GM19025 (cell line): ENCODE measurements at regions not wholly inside any gene's neighbourhood (a gene's known extent, or its start where the extent isn't known, plus 50 kb on each side); places are given as distances from the start of the nearest gene placed in this dataset.

ENCODE experiments used
- ATAC-seq: cut with Tn5 transposase; IDR thresholded peaks from one replicate; pipeline ENCODE4 v1.9.1; 2021; ENCODE audit warnings: mild to moderate bottlenecking, low read depth, moderate library complexity; ENCODE audit not compliant: unreplicated experiment

- ATAC-seq, result no peak
These were observed 51.3 kb downstream of the TET3 start for GRCh38 chr2:74036010-74036409.

DNA sequence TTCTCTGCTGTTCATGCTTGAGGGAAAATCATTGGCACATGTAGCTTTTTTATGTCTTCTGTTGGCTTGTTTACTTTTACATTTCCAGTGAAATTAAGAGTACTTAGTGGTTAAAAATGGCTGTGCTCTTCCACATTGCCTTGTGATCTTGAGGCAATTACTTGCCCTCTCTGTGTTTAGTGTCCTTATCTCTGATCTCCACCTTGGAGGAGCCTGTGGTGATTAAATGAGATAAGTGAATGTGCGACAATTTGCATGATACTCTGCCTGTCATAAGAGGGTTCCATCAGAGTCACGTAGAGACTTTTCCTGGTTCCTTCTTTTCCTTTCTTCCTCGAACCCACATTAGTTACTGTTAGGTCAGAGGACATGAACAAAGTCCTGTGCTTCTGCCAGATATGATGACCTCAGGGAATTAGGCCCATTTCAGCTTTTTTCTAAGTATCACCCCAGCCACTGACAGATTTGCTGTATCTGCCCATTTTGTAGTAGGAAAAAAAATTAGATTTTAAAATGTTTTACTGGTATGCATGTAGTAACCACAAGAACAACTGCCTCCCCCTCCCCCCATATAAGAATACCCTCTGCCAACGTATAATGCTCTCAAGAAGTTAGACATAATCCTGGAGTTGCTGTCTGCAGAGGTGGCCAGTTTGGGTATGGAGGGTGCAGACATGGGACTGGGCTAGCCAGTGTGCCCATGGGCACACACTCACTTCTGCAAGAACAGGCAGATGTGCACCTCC, 51.9 kb downstream of the TET3 start:
- ATAC-seq, result no peak

DNA sequence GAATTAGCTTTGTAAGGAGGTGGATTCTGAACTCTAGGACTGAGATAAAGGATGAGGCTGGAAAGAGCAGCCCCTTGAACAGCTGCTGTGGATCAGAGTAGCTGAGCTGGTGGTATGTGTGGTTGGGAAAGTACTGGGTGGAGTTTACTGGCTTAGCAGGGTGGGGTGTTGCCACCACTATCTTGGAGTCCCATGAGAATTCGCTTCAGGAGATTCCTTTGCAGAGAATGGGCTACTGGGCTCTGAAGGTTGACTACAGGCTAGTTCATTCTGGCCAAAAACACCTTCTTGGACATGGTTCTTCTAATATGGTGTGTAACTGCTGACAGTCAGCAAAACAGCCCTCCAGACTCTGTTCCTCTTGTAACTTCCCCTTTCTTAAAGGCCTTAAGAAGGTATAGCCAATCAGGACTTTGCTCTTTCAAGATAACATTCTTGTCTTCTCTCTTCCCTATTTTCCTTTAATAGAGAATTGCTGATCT, 52.7 kb downstream of the TET3 start:
- ATAC-seq, result peak; percentile 36

- ATAC-seq, result no peak
These were observed 54.9 kb downstream of the TET3 start for GRCh38 chr2:74039611-74040010.

DNA sequence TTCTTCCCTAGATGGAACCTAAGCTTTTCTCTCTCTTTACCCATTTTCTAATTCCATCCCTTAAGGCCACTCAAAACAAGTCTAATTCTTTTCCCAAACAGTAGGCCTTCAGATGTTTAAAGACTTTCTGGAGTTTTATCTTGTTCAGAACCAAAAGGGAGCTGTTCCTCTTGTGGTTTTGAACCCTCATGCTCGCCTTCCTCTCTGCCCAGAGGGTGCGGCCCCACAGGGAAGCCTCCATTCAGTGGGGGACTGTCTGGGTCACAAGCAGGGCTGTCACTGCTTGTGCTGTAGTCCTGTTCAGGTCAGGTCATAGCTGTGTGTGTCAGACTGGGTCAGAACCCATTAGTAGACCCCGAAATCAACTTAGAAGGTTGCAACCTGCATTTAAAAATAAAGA, 56.5 kb downstream of the TET3 start:
- ATAC-seq, result no peak

- ATAC-seq, result no peak
These were observed 57.0 kb downstream of the TET3 start for GRCh38 chr2:74041726-74042125.

GRCh38 chr2:74042606-74043005, 57.9 kb downstream of the TET3 start:
- ATAC-seq, result no peak

GRCh38 chr2:74043345-74044329, 58.9 kb downstream of the TET3 start:
- no peak for ATAC-seq

- ATAC-seq, result no peak
These were observed 60.3 kb downstream of the TET3 start for GRCh38 chr2:74044999-74045398.

DNA sequence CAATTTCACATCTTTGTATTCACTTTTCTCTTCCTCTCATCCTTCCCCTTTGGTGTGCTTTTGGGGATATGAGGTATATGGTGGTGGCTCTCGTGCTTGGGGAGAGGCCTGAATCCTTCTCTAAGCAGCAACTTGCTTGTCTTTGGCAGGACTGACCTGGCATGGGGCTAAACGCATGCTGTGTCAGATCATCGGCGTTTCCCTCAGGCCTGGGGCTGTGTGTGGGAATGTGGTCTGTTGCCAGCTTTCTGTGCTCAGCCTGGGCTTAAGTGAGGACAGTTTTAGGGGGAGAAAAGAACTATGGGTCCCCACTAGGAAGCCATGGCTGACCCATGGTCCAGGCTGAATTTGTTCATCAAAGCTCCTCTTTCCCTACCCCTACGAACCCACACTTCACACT, 60.7 kb downstream of the TET3 start:
- ATAC-seq, result no peak

DNA sequence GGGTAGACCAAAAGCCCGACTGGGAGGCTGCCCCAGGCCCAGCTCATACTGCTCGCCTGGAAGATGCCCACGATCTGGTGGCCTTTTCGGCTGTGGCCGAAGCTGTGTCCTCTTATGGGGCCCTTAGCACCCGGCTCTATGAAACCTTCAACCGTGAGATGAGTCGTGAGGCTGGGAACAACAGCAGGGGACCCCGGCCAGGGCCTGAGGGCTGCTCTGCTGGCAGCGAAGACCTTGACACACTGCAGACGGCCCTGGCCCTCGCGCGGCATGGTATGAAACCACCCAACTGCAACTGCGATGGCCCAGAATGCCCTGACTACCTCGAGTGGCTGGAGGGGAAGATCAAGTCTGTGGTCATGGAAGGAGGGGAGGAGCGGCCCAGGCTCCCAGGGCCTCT, 61.7 kb downstream of the TET3 start:
- no peak for ATAC-seq

GRCh38 chr2:74047152-74047551, 62.4 kb downstream of the TET3 start:
- ATAC-seq, result no peak

- no peak for ATAC-seq
These were observed 63.4 kb downstream of the TET3 start for GRCh38 chr2:74048147-74048546.

- ATAC-seq, result no peak
These were observed 64.3 kb downstream of the TET3 start for GRCh38 chr2:74048843-74049519.

- no peak for ATAC-seq
These were observed 65.4 kb downstream of the TET3 start for GRCh38 chr2:74050151-74050550.

DNA sequence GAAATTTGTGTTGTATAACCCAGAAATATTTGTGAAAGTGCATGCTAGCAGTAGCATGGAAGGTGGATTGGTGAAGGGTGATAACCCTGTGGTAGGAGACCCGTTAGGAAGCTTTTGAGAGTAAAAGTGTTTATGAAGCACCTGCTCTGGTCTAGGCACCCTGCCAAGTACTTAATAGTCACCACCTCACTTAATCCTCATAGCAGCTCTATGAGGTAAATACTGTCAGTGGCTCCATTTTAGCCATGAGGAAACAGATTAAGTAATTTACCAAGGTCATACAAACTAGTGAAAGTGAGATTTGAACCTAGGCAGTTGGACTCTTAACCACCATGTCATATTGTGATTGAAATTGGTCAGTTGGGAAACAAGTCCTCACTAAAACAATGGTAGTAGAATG, 66.8 kb downstream of the TET3 start:
- no peak for ATAC-seq

DNA sequence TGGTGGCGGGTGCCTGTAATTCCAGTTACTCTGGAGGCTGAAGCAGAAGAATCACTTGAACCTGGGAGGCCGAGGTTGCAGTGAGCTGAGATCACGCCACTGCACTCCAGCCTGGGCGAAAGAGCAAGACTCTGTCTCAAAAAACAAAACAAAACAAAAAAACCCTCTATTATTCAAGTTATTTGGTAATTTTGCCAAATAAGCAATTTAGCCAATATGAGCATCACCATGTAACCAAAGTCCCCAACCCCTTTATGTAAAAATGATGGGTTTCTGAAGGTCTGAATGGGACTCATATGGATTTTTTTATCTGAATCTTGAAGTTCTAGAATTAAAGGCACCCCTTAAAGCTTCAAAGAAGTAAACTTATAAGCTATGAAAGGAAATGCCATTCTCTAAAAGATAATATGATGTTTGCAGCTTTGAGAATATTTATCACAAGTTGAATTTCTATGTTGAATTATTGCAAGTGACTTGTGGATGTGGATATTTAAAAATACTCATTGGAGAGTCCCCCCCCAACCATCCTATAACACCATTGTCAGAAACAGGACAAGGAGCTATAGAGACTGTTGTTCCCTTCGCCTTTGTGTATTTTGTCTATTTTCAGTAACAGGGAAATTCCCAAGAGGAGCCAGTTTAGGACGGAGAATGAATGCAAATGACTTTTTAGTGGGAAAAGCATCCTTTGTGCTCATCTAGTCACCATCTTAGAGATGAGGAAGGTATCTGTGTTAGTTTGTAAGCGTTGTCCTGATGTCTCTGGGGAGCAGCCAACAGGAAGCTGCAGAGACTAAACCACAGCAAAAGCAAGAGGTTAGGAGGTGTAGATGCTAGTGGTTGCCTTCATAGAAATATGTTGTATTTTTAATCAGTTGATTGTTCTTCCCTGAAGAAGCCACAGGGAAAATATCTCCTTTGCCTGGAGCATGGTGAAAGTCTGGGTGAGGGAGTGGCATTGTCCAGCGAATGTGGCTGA, 68.3 kb downstream of the TET3 start:
- ATAC-seq, result no peak

- ATAC-seq, result no peak
These were observed 69.4 kb downstream of the TET3 start for GRCh38 chr2:74053959-74054715.

- ATAC-seq, result no peak
These were observed 74.5 kb downstream of the TET3 start for GRCh38 chr2:74059137-74059775.
